Mesenchymal stem cell (in vitro differentiated cells and primary cell): ENCODE measurements at regions not wholly inside any gene's neighbourhood (a gene's known extent, or its start where the extent isn't known, plus 50 kb on each side); places are given as distances from the start of the nearest gene placed in this dataset.
"Not testable (repeated sequence)": the region's sequence is repeated elsewhere in the genome, so short reads cannot be mapped to it uniquely, and the experiment has no call there.

Source experiments
- DNase-seq: peaks from one replicate; pipeline ENCODE4 v3.0.0-alpha.2; 2013
- H2AFZ ChIP-seq: one replicate; pipeline ENCODE4 v1.6.1; 2013; ENCODE audit warnings: low read depth, mild to moderate bottlenecking, control low read depth, inconsistent platforms, low read length, moderate library complexity
- H2AK5ac ChIP-seq: 2 replicates; pipeline ENCODE4 v1.6.1; 2013; ENCODE audit warnings: low read length, moderate library complexity, mild to moderate bottlenecking, inconsistent platforms; ENCODE audit not compliant: severe bottlenecking
- H2BK120ac ChIP-seq: one replicate; pipeline ENCODE4 v1.6.1; 2013; ENCODE audit warnings: low read depth, mild to moderate bottlenecking, inconsistent platforms, low read length, moderate library complexity
- H2BK12ac ChIP-seq, 2 experiments: one replicate each; pipeline ENCODE4 v1.6.1; 2013; ENCODE audit warnings: inconsistent platforms in 2 of 2, low read length in 2 of 2, mild to moderate bottlenecking in 2 of 2, moderate library complexity in 2 of 2, control low read depth in 1 of 2
- H2BK15ac ChIP-seq: one replicate; pipeline ENCODE4 v1.6.1; 2013; ENCODE audit warnings: mild to moderate bottlenecking, low read depth, inconsistent platforms; ENCODE audit not compliant: poor library complexity, severe bottlenecking
- H2BK5ac ChIP-seq: 2 replicates; pipeline ENCODE4 v1.6.1; 2013; ENCODE audit warnings: low read depth, mild to moderate bottlenecking, low read length, control low read depth, inconsistent platforms; ENCODE audit not compliant: poor library complexity, severe bottlenecking
- H3K14ac ChIP-seq, 2 experiments: one replicate each; pipeline ENCODE4 v1.6.1; 2013; ENCODE audit warnings: inconsistent platforms in 2 of 2, low read length in 2 of 2, control low read depth in 1 of 2, mild to moderate bottlenecking in 1 of 2, moderate library complexity in 1 of 2
- H3K18ac ChIP-seq, 2 experiments: one replicate each; pipeline ENCODE4 v1.6.1; 2013; ENCODE audit warnings: inconsistent platforms in 2 of 2, low read length in 2 of 2, control low read depth in 1 of 2, low read depth in 1 of 2, mild to moderate bottlenecking in 1 of 2
- H3K23ac ChIP-seq, 2 experiments: one replicate each; pipeline ENCODE4 v1.6.1; 2013; ENCODE audit warnings: inconsistent platforms in 2 of 2, low read length in 2 of 2, mild to moderate bottlenecking in 2 of 2, moderate library complexity in 2 of 2, control low read depth in 1 of 2
- H3K27ac ChIP-seq: 2 replicates; pipeline ENCODE4 v1.5.1; 2013; ENCODE audit warnings: mild to moderate bottlenecking, moderate library complexity, low read length, control low read depth, inconsistent platforms; ENCODE audit not compliant: poor library complexity, severe bottlenecking
- H3K27me3 ChIP-seq, 2 experiments: 2 replicates each; pipeline versions ENCODE4 v1.6.1 to v1.7.0; 2013; ENCODE audit warnings: low read length in 2 of 2, mild to moderate bottlenecking in 2 of 2, moderate library complexity in 2 of 2, control low read depth in 1 of 2, inconsistent platforms in 1 of 2; ENCODE audit not compliant: control insufficient read depth in 1 of 2, insufficient read depth in 1 of 2
- H3K36me3 ChIP-seq, 2 experiments: 2 replicates each; pipeline versions ENCODE4 v1.6.1 to v1.7.0; 2013; ENCODE audit warnings: low read length in 2 of 2, control low read depth in 1 of 2, inconsistent platforms in 1 of 2, low read depth in 1 of 2, mild to moderate bottlenecking in 1 of 2; ENCODE audit not compliant: insufficient read depth in 2 of 2, control insufficient read depth in 1 of 2
- H3K4ac ChIP-seq, 2 experiments: one replicate each; pipeline ENCODE4 v1.6.1; 2013; ENCODE audit warnings: inconsistent platforms in 2 of 2, low read length in 2 of 2, mild to moderate bottlenecking in 2 of 2, moderate library complexity in 2 of 2, control low read depth in 1 of 2, low read depth in 1 of 2
- H3K4me1 ChIP-seq: 2 replicates; pipeline ENCODE4 v1.6.1; 2013; ENCODE audit warnings: low read depth, low read length, control low read depth; ENCODE audit not compliant: control insufficient read depth, insufficient read depth
- H3K4me2 ChIP-seq: 2 replicates; pipeline ENCODE4 v1.6.1; 2013; ENCODE audit warnings: low read length, mild to moderate bottlenecking, inconsistent platforms; ENCODE audit not compliant: poor library complexity, severe bottlenecking
- H3K4me3 ChIP-seq, 2 experiments: 2 replicates each; pipeline versions ENCODE4 v1.5.1 to v1.7.0; 2013; ENCODE audit warnings: low read length in 2 of 2, mild to moderate bottlenecking in 2 of 2, control low read depth in 1 of 2, low read depth in 1 of 2; ENCODE audit not compliant: insufficient read depth in 1 of 2
- H3K79me1 ChIP-seq: replicated peaks from 2 replicates; pipeline ENCODE4 v1.6.1; 2013; ENCODE audit warnings: mild to moderate bottlenecking, control low read depth, low read length, inconsistent platforms; ENCODE audit not compliant: poor library complexity, severe bottlenecking
- H3K9ac ChIP-seq: 2 replicates; pipeline ENCODE4 v1.7.0; 2013; ENCODE audit warnings: mild to moderate bottlenecking, low read length, moderate library complexity
- H3K9me3 ChIP-seq: 2 replicates; pipeline ENCODE4 v1.7.0; 2013; ENCODE audit warnings: mild to moderate bottlenecking, low read length; ENCODE audit not compliant: control insufficient read depth
- H4K8ac ChIP-seq: one replicate; pipeline ENCODE4 v1.6.1; 2013; ENCODE audit warnings: inconsistent platforms, mild to moderate bottlenecking, low read length, moderate library complexity
- H4K91ac ChIP-seq: one replicate; pipeline ENCODE4 v1.6.1; 2013; ENCODE audit warnings: mild to moderate bottlenecking, low read length, inconsistent platforms
- WGBS: methylation state at CpG from one replicate; pipeline ENCODE4 v1.1.7; 2013; ENCODE audit warnings: mixed read lengths; 5-methylcytosine and 5-hydroxymethylcytosine counted together

DNA sequence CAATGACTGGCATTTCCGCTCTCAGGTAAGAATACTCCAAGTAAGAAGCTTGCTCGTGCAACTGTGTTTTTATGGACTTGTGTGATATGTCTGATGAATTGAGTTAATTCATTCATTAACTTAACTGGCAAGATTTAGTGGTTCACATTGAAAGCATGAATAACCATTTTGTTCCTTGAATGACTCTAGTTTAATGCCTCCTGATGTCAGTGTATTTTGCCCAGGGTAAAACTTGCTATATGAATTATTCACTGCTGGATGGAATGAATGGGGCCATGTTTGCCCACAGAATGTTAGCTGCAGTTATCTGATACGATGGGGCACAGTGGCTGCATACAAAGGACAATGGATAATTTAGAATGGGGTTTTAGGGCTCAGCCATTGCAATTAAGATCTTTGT is 124.1 kb downstream of the ZNF365 start:
- H2BK120ac ChIP-seq: no peak overlapping the region
- H3K36me3 ChIP-seq: no peaks in the 10 kb centered on the region
- H2BK15ac ChIP-seq: no peak overlapping the region

DNA sequence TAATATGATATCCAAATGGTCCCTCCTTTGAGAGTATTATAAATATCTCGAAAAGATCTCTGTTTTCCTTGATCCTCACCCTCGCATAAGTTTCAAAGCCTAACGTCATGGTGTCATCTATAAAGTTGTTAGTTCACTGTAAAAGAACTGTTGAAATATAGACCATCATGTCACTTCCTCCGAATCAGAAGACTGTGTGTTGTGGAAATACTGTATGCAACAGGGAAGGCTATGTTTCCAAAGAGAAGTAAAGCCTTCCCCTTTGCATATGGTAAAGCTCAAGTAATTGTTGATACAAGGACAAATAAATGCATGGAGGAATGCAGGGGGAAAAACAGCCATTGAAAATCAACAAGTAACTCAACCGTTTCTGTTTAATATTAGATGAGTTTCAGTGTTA is 125.9 kb downstream of the ZNF365 start:
- not testable (repeated sequence) for H3K9ac ChIP-seq, H2BK12ac ChIP-seq, H3K9me3 ChIP-seq, H3K4me3 ChIP-seq, H3K4me2 ChIP-seq, H3K4me1 ChIP-seq, H2BK5ac ChIP-seq, H4K91ac ChIP-seq, H4K8ac ChIP-seq, H3K4ac ChIP-seq, H3K23ac ChIP-seq, H2BK15ac ChIP-seq, H3K27ac ChIP-seq, H3K27me3 ChIP-seq, H2AK5ac ChIP-seq, H2AFZ ChIP-seq, H3K36me3 ChIP-seq, H3K79me1 ChIP-seq, H3K14ac ChIP-seq, DNase-seq, H3K18ac ChIP-seq, H2BK120ac ChIP-seq
- WGBS: no CpG with 5 or more reads among the region's 5 CpGs

More for the DNA sequence above, 124.1 kb downstream of the ZNF365 start:
- 0% methylated on average over 1 of the region's 3 CpGs for WGBS
- no peak overlapping the region for H3K27ac ChIP-seq
- H2AFZ ChIP-seq: no peak overlapping the region
- H3K4me3 ChIP-seq: no peak overlapping the region
- no peaks in the 10 kb centered on the region for H3K4me1 ChIP-seq
- no peaks in the 10 kb centered on the region for H3K9me3 ChIP-seq
- no peak overlapping the region for H4K91ac ChIP-seq
- no peak overlapping the region for H3K14ac ChIP-seq
- no peak overlapping the region for H3K4me2 ChIP-seq
- H2BK5ac ChIP-seq: no peak overlapping the region
- H3K27me3 ChIP-seq: peaks cover 0 to 3% of the 10 kb centered on the region in 2 experiments
- H3K23ac ChIP-seq: no peak overlapping the region
- no peak overlapping the region for H3K9ac ChIP-seq
- H2AK5ac ChIP-seq: no peak overlapping the region
- H2BK12ac ChIP-seq: no peak overlapping the region
- no peak overlapping the region for H3K4ac ChIP-seq
- DNase-seq: no peak
- H3K18ac ChIP-seq: no peak overlapping the region
- no peak overlapping the region for H4K8ac ChIP-seq
- H3K79me1 ChIP-seq: no peaks in the 10 kb centered on the region

DNA sequence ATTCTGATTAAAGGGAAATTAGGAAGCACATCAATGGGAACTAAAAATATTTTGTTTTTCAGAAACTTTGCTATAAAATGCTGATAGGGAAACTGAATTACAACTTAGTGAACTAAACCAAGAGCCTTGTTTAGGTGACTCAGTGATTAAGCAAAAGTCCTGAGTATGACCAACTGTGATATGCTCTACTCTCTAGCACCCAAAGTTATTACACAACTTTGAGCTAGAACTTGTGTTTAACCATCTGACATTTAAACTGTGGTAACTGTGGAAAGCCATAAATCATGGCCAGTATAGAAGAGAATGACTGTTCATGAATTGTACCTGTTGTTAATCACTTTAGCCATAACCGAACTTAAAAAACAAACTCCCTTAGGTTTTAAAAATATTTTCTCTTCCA is 127.4 kb downstream of the ZNF365 start:
- H2BK15ac ChIP-seq: no peak overlapping the region
- no peak overlapping the region for H3K4me2 ChIP-seq
- H3K9ac ChIP-seq: no peak overlapping the region
- H3K36me3 ChIP-seq: no peaks in the 10 kb centered on the region
- H2BK120ac ChIP-seq: no peak overlapping the region
- peak; percentile 75 for DNase-seq
- H3K23ac ChIP-seq: no peak overlapping the region
- no peak overlapping the region for H2BK12ac ChIP-seq
- H3K9me3 ChIP-seq: no peaks in the 10 kb centered on the region
- H3K18ac ChIP-seq: no peak overlapping the region
- H3K27ac ChIP-seq: no peak overlapping the region
- H2AFZ ChIP-seq: no peak overlapping the region
- H3K79me1 ChIP-seq: no peaks in the 10 kb centered on the region
- WGBS: no CpG with 5 or more reads among the region's 1 CpG
- no peaks in the 10 kb centered on the region for H3K4me1 ChIP-seq
- H3K4me3 ChIP-seq: no peak overlapping the region
- H3K14ac ChIP-seq: no peak overlapping the region
- no peak overlapping the region for H2BK5ac ChIP-seq
- H4K91ac ChIP-seq: no peak overlapping the region
- peaks cover 0 to 3% of the 10 kb centered on the region in 2 experiments for H3K27me3 ChIP-seq
- no peak overlapping the region for H2AK5ac ChIP-seq
- H4K8ac ChIP-seq: no peak overlapping the region
- H3K4ac ChIP-seq: no peak overlapping the region

GRCh38 chr10:62502995-62503613 is 128.9 kb downstream of the ZNF365 start:
- no peak overlapping the region for H2BK12ac ChIP-seq
- no peak overlapping the region for H3K9ac ChIP-seq
- no peak overlapping the region for H3K23ac ChIP-seq
- H2BK5ac ChIP-seq: no peak overlapping the region
- H3K18ac ChIP-seq: peak overlapping the region in 1 of 2 experiments; percentile 17
- 96% methylated on average over 2 of the region's 4 CpGs for WGBS
- H2AFZ ChIP-seq: no peak overlapping the region
- H3K4me1 ChIP-seq: no peaks in the 10 kb centered on the region
- DNase-seq: peak; percentile 46
- H2BK15ac ChIP-seq: no peak overlapping the region
- no peaks in the 10 kb centered on the region for H3K27me3 ChIP-seq
- H3K27ac ChIP-seq: no peak overlapping the region
- no peak overlapping the region for H3K14ac ChIP-seq
- no peak overlapping the region for H4K8ac ChIP-seq
- H3K9me3 ChIP-seq: no peaks in the 10 kb centered on the region
- H3K4me3 ChIP-seq: no peak overlapping the region
- no peak overlapping the region for H2BK120ac ChIP-seq
- no peaks in the 10 kb centered on the region for H3K36me3 ChIP-seq
- H3K4me2 ChIP-seq: no peak overlapping the region
- no peak overlapping the region for H2AK5ac ChIP-seq
- H3K79me1 ChIP-seq: no peaks in the 10 kb centered on the region
- H3K4ac ChIP-seq: no peak overlapping the region
- no peak overlapping the region for H4K91ac ChIP-seq
